SH-SY5Y (cell line): ENCODE measurements at regions not wholly inside any gene's neighbourhood (a gene's known extent, or its start where the extent isn't known, plus 50 kb on each side); places are given as distances from the start of the nearest gene placed in this dataset.

Source experiments
- GATA2 ChIP-seq: IDR thresholded peaks from 2 replicates; pipeline ENCODE4 v1.6.1; 2011; ENCODE audit warnings: mild to moderate bottlenecking, low read depth, low read length
- GATA3 ChIP-seq: IDR thresholded peaks from 2 replicates; pipeline ENCODE4 v1.6.1; 2011; ENCODE audit warnings: low read depth, mild to moderate bottlenecking, low read length, moderate library complexity

- TF ChIP-seq GATA3 (no peak), GATA2 (no peak)
Observed at GRCh38 chr3:99126316-99126715, 224.8 kb upstream of the DCBLD2 start.
